NCI-H2196 treated with DMSO at 0.1 percent for 48 hours (cell line): ENCODE measurements at regions not wholly inside any gene's neighbourhood (a gene's known extent, or its start where the extent isn't known, plus 50 kb on each side); places are given as distances from the start of the nearest gene placed in this dataset.
"Not testable (repeated sequence)": the region's sequence is repeated elsewhere in the genome, so short reads cannot be mapped to it uniquely, and the experiment has no call there.

Experiments
- DNase-seq: peaks from one replicate; lab custom pipeline; 2025; ENCODE audit not compliant: unreplicated experiment; lab: John Stamatoyannopoulos, UW

- no peak for DNase-seq
Observed at GRCh38 chr11:82225502-82225901, 508.2 kb downstream of the FAM181B start.

GRCh38 chr11:82216927-82217570 lies 516.6 kb downstream of the FAM181B start:
- no peak for DNase-seq

- no peak for DNase-seq
Observed at GRCh38 chr11:82210011-82210410, 523.7 kb downstream of the FAM181B start.

GRCh38 chr11:82195283-82195682 lies 538.4 kb downstream of the FAM181B start:
- no peak for DNase-seq

GRCh38 chr11:82194521-82194920 lies 539.1 kb downstream of the FAM181B start:
- no peak for DNase-seq

- DNase-seq, result no peak
Observed at GRCh38 chr11:82191695-82192094, 542.0 kb downstream of the FAM181B start.

GRCh38 chr11:82185925-82186324 lies 547.7 kb downstream of the FAM181B start:
- DNase-seq, result no peak

- no peak for DNase-seq
Observed at GRCh38 chr11:82184966-82185365, 548.7 kb downstream of the FAM181B start.

- no peak for DNase-seq
Observed at GRCh38 chr11:82183346-82183745, 550.3 kb downstream of the FAM181B start.

- not testable (repeated sequence) for DNase-seq
Observed at GRCh38 chr11:82182697-82183096, 551.0 kb downstream of the FAM181B start.

GRCh38 chr11:82181796-82182195 lies 551.9 kb downstream of the FAM181B start:
- not testable (repeated sequence) for DNase-seq

GRCh38 chr11:82176945-82177344 lies 556.7 kb downstream of the FAM181B start:
- DNase-seq, result no peak

GRCh38 chr11:82176365-82176764 lies 557.3 kb downstream of the FAM181B start:
- DNase-seq, result no peak

- no peak for DNase-seq
Observed at GRCh38 chr11:82174610-82175009, 559.1 kb downstream of the FAM181B start.

GRCh38 chr11:82146789-82147188 lies 586.9 kb downstream of the FAM181B start:
- no peak for DNase-seq

GRCh38 chr11:82118946-82119345 lies 614.7 kb downstream of the FAM181B start:
- no peak for DNase-seq

- no peak for DNase-seq
Observed at GRCh38 chr11:82117362-82117761, 616.3 kb downstream of the FAM181B start.

GRCh38 chr11:82105331-82105998 lies 628.2 kb downstream of the FAM181B start:
- DNase-seq, result no peak

- DNase-seq, result no peak
Observed at GRCh38 chr11:82092904-82093303, 640.8 kb downstream of the FAM181B start.

GRCh38 chr11:82089426-82089825 lies 644.2 kb downstream of the FAM181B start:
- no peak for DNase-seq

- DNase-seq, result no peak
Observed at GRCh38 chr11:82085493-82085892, 648.2 kb downstream of the FAM181B start.

GRCh38 chr11:82082976-82083375 lies 650.7 kb downstream of the FAM181B start:
- no peak for DNase-seq

GRCh38 chr11:82080160-82080559 lies 653.5 kb downstream of the FAM181B start:
- no peak for DNase-seq
